HUDEP-2 (cell line): ENCODE measurements at regions not wholly inside any gene's neighbourhood (a gene's known extent, or its start where the extent isn't known, plus 50 kb on each side); places are given as distances from the start of the nearest gene placed in this dataset.

Experiments
- DNase-seq, 76 experiments: peaks; one replicate each; lab custom pipeline; 2025; ENCODE audit not compliant: unreplicated experiment in 76 of 76; lab: John Stamatoyannopoulos, UW

DNA sequence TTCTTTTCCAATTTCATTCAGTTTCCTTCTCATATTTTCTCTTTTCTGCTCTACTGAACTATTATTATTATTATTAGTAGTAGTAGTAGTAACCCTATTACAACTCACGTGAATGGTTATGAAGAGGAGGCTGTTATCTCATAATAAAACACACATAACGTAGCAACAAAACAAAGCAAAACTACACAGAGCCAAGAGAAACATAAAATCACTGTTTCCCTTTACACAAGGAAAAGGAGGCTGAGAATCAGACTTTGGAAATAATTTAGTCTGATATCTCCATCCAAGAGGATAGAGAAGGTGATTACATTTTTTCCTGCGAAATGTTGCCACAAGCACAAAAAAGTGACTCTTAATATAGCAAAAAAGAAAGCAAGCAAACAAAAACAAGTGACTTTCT, 975.8 kb upstream of the FLRT2 start:
- DNase-seq, result no peak

DNA sequence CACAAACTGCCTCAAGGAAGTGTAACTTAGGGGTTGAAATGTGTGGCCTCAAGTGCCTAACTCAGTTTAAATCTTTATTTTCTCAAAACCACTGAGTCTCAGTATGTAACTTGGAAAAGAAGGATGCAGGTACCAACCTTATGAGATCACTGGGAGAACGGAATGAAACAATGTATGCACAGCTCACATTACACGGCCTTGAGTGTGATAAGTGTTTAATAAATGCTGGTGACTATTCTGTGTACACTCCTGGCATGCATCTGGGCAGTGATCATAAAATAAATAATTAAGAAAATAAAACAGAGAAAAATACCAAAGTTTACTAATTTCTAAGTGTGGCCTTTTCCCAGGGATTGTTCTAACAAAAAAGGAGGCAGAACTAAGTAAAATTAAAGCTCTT, 974.5 kb upstream of the FLRT2 start:
- DNase-seq, result no peak

DNA sequence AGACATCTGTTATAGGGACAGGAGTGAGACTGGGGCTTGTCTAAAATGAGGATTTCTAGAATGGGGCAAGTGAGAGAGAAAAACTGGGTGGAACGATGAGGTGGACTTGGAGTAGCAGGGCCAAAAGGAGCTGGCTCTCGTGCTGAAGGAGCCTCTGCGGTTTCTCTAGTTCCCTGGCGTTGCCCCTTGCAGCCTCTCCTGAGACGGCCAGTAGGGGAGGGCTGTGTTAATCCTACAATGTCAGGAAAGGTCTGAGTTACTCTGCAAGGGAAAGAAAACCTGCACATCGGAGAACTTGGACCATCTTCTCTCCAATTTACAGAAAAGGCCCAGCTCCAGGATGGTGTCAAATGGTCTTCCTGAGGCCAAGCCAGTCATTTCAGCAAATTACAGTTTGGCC, 963.8 kb upstream of the FLRT2 start:
- DNase-seq, result no peak

DNA sequence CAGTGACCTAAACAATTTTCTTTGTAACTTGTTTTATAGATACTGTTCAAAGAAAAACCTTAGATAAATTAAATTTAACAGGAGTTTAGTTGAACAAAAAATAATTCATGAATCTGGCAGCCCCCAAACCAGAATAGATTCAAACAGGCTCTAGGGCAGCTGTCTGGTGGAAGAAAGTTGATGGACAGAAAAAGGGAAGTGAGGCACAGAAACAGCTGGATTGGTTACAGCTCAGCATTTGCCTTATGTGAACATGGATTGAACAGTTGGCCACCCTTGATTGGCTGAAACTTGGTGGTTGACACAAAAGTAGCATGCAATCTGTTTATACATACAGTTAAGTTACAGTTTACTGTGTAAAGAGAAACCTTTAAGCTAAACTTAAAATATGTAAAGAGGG, 954.3 kb upstream of the FLRT2 start:
- no peak for DNase-seq

DNA sequence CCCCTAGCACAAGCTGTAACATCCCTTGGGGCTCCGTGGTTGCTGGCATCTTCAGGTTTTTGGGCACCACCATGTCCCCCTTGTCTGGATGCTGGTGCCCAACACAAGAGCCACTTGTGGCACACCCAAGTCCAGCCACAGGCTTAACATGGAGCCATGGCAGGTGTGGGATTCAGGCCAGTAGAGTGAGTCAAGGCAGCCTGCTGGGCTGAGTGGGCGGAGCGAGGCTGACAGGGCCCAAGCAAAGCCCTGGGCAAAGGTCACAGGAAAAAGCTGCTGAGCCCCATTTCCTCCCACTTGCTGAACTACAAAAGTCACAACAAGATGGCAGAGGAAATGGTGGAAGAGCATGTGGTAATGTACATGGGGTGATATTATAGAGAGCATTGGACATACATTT, 950.7 kb upstream of the FLRT2 start:
- DNase-seq, result no peak

DNA sequence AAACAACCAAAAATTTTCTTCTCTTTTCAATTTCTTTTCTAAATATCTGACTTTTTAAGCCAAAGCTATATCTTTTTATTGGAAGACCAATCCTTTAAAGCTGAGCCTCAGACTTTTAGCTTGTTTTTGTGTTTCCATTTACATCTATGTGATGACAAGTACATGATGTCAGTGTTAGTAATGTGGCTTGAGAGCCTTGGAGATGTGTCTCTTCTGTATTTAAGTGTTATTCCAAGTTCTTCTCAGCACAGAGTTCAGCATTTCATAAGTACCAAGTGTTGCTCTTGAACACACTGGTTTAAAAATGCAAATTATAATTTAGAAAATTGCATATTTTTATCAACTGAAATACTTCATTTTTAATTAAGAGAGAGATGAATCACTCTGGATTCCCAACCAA, 948.9 kb upstream of the FLRT2 start:
- no peak for DNase-seq

DNA sequence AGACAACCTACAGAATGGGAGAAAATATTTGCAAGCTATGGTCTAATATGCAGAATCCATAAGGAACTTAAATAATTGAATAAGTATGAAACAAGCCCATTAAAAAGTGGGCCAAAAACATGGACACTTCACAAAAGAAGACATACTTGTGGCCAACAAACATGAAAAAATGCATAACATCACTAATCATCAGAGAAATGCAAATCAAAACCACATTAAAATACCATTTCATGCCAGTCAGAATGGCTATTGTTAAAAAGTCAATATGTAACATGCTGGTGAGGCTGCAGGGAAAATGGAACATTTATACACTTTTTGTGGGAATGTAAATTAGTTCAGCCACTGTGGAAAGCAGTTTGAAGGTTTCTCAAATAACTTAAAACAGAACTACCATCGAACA, 945.4 kb upstream of the FLRT2 start:
- DNase-seq, result no peak

DNA sequence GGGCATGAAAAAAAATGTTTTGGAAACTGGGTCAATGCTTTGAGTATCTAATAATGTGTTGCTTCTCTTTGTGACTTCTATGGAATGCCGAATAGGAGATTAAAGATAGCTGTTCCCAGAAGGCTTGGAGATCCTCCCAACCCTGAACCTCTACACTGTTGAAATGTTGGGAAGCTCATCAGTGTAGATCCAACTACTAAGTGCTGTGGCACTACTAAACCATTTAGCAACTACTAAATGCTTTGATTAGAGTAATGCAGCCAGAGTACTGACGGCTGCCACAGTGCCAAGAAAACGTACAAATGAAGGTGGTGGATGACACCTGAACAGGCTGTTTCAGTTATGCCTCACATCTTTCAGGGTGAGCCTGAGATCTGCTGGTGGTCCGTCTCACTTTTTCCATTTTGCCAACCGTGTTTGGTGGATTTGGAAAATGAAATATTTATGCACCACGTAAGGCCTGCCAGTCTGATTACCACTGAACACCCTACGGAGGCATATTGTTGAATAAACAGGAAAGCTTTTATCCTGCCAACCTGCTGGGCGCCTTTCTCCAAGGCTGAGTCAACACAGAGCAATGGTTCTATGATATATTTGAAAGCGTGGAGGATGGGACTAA, 938.0 kb upstream of the FLRT2 start:
- DNase-seq, result no peak

DNA sequence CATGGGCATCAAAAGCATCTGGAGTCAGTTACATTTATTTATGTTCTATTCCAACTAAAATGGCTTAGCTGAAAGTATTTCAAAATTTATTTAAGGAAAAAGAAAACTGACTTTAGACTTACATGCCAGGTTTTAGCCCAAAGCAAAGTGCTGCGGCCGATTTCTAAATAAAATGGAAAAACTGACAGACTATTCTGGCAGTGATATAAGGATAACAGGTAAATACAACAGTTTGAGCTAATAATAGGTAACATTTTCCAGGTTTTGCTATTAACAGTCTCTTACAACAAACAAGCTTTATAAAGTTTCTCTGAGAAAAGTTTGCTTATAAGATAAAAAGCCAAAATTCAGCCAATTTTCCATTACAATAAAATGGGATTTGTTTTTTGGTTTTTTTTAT, 937.2 kb upstream of the FLRT2 start:
- DNase-seq, result no peak

DNA sequence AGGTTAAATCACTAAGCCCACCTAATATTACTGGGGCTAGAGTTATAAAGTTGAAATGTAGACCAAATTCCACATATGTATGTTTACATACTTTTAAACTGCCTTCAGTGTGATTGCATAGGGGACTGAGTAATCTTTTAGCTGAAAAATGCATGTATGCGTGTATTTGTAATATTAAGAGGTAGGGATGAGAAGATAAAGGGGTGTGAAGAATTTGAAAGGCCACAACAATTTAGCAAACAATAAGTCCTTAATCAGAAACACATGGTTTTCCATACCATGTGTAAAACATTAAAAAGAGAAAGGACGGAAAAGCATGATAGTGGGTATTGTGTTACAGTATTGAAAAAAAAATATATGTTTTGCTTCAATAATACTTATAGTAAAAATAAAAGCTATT, 919.9 kb upstream of the FLRT2 start:
- DNase-seq, result no peak

DNA sequence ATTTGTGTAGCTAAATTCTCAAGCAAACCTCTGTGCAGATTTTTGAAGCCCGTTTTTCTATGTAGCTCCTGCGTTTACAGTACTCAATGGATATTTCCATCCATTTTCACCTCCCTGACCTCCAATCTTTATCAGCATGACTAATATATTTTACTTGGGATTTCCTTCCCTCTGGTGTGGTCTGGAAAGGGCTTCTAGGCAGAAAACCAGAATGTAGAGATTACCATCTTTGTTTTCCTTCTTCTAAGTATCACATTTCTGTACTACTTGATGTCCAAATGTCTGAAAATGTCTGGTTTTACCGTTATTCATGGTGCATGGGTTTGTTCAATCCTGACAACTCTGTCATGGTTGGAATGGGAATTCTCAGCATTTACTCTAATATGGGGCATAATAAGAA, 907.6 kb upstream of the FLRT2 start:
- no peak for DNase-seq

DNA sequence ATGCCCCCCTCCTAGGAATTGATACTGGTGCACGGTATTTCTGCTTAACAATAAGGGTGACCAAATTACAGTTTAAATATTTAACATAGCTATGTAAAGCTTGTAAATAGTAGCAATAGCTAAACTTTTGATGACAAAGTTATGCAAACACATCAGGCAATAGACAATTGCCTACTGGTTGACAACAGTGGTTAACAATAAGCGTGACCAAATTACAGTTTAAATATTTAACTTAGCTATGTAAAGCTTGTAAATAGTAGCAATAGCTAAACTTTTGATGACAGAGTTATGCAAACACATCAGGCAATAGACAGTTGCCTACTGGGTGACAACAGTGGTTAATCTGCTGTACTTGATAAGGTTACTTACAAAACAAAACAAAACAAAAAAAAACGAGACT, 886.5 kb upstream of the FLRT2 start:
- DNase-seq, result no peak

DNA sequence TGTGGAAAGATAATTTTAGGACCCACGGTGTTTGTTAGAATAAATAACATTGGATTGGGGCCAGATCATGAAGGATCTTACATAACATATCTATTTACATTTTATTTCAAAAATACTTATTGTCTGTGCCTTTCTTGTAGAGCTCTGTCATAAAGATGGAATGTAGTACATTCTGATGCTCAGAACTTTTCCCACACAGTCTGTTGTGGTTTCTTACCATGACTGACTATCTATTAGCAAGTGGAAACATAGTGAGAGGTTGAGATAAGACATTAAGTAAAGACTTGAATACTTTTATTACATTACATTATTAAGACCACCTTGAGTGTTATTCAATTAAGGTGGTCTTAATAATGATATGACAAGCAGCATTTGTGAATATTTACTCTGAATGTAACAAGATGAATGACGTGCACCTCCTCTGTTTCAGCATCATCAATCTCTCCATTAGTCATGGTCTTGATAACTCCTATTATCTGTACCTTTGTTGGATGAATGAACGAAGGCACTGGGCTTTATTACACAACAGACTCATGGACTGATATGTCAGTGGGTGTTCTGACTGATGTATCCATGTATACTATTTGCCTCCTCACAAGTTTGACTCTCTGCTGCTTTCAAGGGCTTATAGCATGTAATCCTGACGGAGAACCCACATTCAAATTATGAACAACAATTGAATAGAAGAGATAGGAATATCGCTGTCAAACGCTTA, 883.0 kb upstream of the FLRT2 start:
- no peak for DNase-seq

DNA sequence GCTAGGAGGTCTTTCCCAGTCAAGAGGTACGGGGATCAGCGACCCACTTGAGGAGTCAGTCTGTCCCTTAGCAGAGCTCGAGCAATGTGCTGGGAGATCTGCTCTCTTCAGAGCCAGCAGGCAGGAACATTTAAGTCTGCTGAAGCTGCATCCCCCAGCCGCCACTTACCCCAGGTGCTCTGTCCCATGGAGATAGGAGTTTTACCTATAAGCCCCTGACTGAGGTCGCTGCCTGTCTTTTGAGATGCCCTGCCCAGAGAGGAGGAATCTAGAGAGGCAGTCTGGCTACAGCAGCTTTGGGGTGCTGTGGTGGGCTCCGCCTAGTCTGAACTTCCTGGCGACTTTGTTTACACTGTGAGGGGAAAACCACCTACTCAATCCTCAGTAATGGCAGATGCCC, 874.9 kb upstream of the FLRT2 start:
- no peak for DNase-seq

DNA sequence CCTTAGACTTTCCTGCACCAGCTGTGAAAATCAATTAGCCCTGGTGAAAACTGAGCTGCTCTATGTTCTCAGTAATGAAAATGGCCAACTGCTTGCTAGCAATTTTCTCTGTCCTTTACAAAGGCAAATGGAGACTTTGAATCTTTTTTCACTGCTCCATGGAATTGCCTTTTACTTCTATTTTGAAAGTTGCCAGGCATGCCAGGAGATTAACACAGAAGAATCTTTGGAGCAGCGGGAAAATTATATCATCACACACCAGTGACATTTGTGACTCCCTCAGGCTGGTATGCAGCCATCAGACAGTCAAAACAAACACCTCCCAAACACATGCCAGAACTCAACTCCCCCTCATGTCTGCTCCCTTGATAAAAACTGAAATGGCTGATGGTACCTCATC, 872.0 kb upstream of the FLRT2 start:
- DNase-seq, result no peak

DNA sequence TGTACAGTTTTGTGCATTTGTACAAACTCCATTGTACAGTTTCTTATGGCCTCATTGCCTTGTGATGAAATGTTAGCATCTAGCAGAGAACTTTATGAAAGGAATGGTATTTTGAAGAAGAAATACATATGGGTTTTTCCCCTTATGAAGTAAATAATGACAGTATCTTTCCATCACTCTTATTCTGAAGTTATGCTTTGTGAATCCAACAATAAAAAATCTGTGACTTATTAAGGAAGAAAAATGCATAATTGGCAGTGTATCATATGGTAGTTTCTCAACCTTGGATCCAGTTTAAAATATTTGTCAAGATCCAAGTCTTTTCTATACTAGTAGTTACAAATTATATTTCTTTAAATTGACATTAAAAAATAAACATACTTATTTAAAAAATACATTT, 859.1 kb upstream of the FLRT2 start:
- no peak for DNase-seq

DNA sequence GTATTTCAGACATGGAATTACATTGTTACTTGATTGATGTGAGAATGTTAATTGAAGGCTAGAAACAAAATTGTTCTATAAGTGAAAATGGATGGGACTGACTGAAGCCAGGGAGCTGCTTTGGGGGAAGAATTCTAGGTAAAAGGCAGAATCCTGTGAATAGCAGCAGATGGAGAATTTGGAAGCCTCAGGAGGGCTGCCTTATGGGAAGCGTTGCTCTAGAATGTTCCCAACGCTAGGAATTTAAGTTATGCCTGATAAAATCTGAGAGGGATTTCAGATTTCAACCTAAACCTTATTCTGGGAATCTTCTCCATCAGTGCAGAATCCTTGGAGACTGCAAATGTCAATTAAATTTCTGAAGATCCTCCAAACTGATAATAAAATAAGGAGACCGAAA, 858.2 kb upstream of the FLRT2 start:
- DNase-seq, result no peak

DNA sequence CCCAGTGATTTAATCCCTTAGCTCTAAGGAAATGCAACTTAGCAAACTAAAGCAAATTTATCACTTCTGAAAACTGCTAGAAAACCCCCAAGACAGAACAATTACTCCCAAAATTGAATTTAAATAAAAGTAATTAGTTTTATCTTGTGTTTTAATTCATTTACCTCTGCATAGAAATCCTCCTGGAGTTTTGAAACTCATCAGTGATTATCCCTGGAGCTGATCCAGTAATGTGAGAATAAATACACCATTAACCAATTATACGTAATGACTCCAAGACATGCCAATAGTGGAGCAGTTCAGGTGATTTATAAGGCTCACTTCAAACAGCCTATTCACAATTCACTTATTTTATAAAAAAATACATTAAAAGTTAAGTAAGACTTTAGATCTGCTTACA, 855.3 kb upstream of the FLRT2 start:
- DNase-seq, result no peak

DNA sequence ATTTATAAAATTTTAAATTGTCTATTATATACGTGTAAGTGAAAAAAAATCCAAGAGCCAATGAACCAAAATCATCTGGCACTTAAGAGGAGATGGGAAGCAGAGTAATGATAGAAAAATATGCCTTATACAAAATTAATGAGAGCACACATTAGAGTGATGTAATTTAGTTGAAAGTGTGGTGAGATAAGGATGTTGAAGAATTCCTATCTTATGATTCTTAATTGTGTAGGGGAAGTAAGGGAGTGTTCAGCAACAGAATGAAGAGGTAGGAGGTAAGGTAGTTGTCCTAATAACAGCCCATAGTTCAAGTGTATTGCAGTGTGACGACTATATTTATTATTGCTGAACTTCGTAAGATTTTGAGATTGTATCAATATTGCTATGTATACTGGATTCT, 843.4 kb upstream of the FLRT2 start:
- no peak for DNase-seq

DNA sequence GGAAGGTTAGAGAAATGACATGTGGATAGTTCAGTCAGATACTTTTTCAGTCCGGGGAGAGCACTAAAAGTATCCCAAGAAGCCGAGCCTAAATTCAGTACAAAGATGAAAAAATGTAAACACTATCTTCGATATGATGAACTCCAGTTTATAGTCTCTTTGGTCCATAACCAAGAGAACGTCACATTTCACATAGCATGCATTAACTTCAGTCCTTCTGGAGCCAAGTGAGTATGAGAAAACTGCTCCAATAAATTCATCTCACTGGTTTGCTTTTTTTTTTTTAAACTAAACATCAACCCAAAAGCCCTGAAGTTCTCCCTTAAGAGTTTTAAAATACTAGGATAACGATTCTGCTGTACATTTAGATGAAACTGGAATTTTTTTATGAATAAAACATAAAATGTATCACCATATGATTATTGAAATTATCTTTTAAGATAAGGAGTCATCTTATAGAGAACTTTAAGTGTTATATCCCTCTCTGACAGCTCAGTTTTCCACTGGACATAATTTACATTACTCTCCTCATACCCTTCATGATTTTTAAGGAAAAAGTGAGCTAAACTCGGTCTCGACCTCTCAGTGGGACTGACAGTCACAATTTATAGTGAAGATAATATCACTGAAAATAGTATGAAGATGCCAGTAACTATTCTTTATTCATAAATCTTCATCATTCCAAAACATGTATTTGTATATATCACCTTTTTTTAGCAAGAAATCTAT, 841.5 kb upstream of the FLRT2 start:
- DNase-seq, result no peak

DNA sequence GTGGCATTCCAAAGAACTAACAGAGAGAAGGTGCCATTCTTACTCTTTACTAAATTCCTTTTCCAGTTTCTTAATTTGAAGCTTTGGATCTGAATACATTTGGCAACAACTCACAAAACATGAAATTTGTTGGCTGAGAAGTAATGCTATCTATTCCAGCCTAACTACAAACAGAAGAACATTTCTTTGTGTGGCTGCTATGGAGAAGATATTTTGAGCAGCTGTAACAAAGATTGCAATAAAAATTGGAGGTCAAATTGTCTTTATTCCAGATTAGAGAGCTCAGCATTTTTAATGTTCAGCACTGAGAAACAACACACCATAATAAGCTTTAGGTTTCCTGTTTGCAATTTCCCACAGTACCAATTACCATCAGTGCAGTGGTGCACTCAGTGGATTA, 835.8 kb upstream of the FLRT2 start:
- DNase-seq, result no peak

DNA sequence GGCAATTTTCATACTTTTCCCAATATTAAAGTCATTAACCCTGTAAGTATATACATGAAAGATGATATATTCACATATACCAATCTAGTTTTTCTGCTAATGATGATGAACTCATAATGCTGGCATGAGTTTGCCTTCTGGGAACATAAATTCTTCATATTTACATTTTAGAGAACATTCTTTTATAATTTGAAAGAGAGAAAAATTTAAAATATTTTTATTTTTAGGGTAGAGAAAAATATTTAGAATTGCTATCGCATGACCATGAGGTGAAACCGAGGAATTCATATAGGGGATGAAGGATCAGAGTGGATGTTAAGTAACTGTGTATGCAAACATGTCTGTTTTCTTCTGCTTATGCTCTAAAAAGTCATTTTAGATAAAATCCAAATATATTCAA, 825.3 kb upstream of the FLRT2 start:
- no peak for DNase-seq
